ENCODE measurements at regions not wholly inside any gene's neighbourhood (a gene's known extent, or its start where the extent isn't known, plus 50 kb on each side); places are given as distances from the start of the nearest gene placed in this dataset.

- TF ChIP-seq CTCF (IDR thresholded peaks at IDR 0.05; ENCODE audit: low read length): no peak
- no peak for TF ChIP-seq EZH2 (optimal IDR thresholded peaks at IDR 0.05; ENCODE audit: low read depth, low read length)
Observed at GRCh38 chr6:165034271-165034741, 275.1 kb downstream of the C6orf118 start.

All from MM.1S (cell line).